ENCODE measurements at regions not wholly inside any gene's neighbourhood (a gene's known extent, or its start where the extent isn't known, plus 50 kb on each side); places are given as distances from the start of the nearest gene placed in this dataset.
"Not testable (repeated sequence)": the region's sequence is repeated elsewhere in the genome, so short reads cannot be mapped to it uniquely, and the experiment has no call there.

GRCh38 chr3:81865164-81865563 lies 103.7 kb upstream of the GBE1 start:
- TF ChIP-seq EZH2phosphoT487 (IDR thresholded peaks at IDR 0.05; ENCODE audit: borderline replicate concordance, low read length); CTCF (IDR thresholded peaks at IDR 0.05; ENCODE audit: low read depth, low read length, poor library complexity, severe bottlenecking): not testable (repeated sequence)
